HCT116 (cell line): ENCODE measurements at regions not wholly inside any gene's neighbourhood (a gene's known extent, or its start where the extent isn't known, plus 50 kb on each side); places are given as distances from the start of the nearest gene placed in this dataset.

Source experiments
- ATAC-seq: fragments of 200-7000 bp; cut with Tn5 transposase; 2 replicates; pipeline ENCODE4 v1.9.1; 2020; ENCODE audit warnings: mild to moderate bottlenecking, moderate library complexity
- BruUV-seq: library from RNA; stranded (reverse); fragments of 400-500 nt; replicated peaks from 2 replicates; lab custom pipeline; 2021; lab: Mats Ljungman, UMichigan
- CTCF ChIA-PET: fragments of 300-600 bp; sonication (Branson Sonifier 250); formaldehyde crosslinking; loops from one replicate; lab custom pipeline; 2021; ENCODE audit warnings: antibody characterized with exemption; lab: Charles Lee
- POLR2A ChIA-PET: fragments of 300-600, 350-600 bp; sonication (Branson Sonifier 250); formaldehyde crosslinking; loops from one replicate; lab custom pipeline; 2021; ENCODE audit warnings: antibody characterized with exemption; lab: Charles Lee
- RAD21 ChIA-PET, 2 experiments: fragments of 300-600 bp; sonication (Branson Sonifier 250); formaldehyde crosslinking; loops; one replicate each; lab custom pipeline; 2023; ENCODE audit warnings: low total read pairs in 2 of 2; ENCODE audit not compliant: uncharacterized antibody in 2 of 2, unreplicated experiment in 2 of 2, low non-redundant PET in 1 of 2; lab: Charles Lee
- DNase-seq: peaks from one replicate; pipeline ENCODE4 v3.0.0-alpha.2; 2010; ENCODE audit warnings: low read depth, low spot score
- H2AFZ ChIP-seq: fragments of 200-600 bp; shearing (Covaris generic), sonication (generic); 2 replicates; pipeline ENCODE4 v1.6.1; 2017; ENCODE audit warnings: low read depth, mixed run types, mixed read lengths, antibody characterized with exemption, low read length; ENCODE audit not compliant: poor library complexity, severe bottlenecking
- H3K27ac ChIP-seq: 2 replicates; pipeline ENCODE4 v1.5.1; 2012; ENCODE audit warnings: low read depth, low read length
- H3K27me3 ChIP-seq: fragments of 200-600 bp; sonication (generic); 2 replicates; pipeline ENCODE4 v1.6.1; 2016; ENCODE audit warnings: mixed run types, low read length, mixed read lengths; ENCODE audit not compliant: insufficient read depth
- H3K36me3 ChIP-seq, 2 experiments: fragments of 200-500 bp in 1 of 2; fragments of 200-600 bp in 1 of 2; sonication (Bioruptor generic) in 1 of 2; sonication (generic) in 1 of 2; 2 replicates each; pipeline versions ENCODE4 v1.5.1 to v1.6.1; 2014 to 2016; ENCODE audit warnings: low read length in 2 of 2, inconsistent platforms in 1 of 2, mixed read lengths in 1 of 2, mixed run types in 1 of 2; ENCODE audit not compliant: insufficient read depth in 2 of 2, control insufficient read depth in 1 of 2
- H3K4me1 ChIP-seq, 2 experiments: fragments of 200-600 bp in 1 of 2; sonication (generic) in 1 of 2; 2 replicates each; pipeline versions ENCODE4 v1.5.1 to v1.6.1; 2012 to 2017; ENCODE audit warnings: low read length in 2 of 2, inconsistent platforms in 1 of 2, mild to moderate bottlenecking in 1 of 2, mixed read lengths in 1 of 2, mixed run types in 1 of 2, moderate library complexity in 1 of 2; ENCODE audit not compliant: insufficient read depth in 2 of 2, control insufficient read depth in 1 of 2
- H3K4me2 ChIP-seq: fragments of 200-600 bp; sonication (generic); 2 replicates; pipeline ENCODE4 v1.6.1; 2017; ENCODE audit warnings: mixed run types, low read length, mixed read lengths
- H3K4me3 ChIP-seq, 2 experiments: fragments of 200-600 bp in 1 of 2; sonication (generic) in 1 of 2; replicated peaks in 1 of 2; 2 replicates each; pipeline ENCODE4 v1.5.1; 2011 to 2016; ENCODE audit warnings: low read length in 2 of 2, control low read depth in 1 of 2, low read depth in 1 of 2, mild to moderate bottlenecking in 1 of 2, mixed read lengths in 1 of 2, mixed run types in 1 of 2
- H3K79me2 ChIP-seq: fragments of 200-600 bp; sonication (generic); 2 replicates; pipeline ENCODE4 v1.6.1; 2017; ENCODE audit warnings: mild to moderate bottlenecking, mixed run types, low read length, moderate library complexity, mixed read lengths; ENCODE audit not compliant: insufficient read depth
- H3K9ac ChIP-seq: fragments of 200-600 bp; sonication (generic); 2 replicates; pipeline ENCODE4 v1.6.1; 2016; ENCODE audit warnings: low read length, mixed read lengths
- H3K9me2 ChIP-seq: fragments of 200-600 bp; sonication (generic), shearing (Covaris generic); 2 replicates; pipeline ENCODE4 v1.6.1; 2017; ENCODE audit warnings: mixed run types, mild to moderate bottlenecking, moderate library complexity; ENCODE audit not compliant: insufficient read depth
- H3K9me3 ChIP-seq, 2 experiments: fragments of 200-500 bp in 1 of 2; fragments of 200-600 bp in 1 of 2; sonication (Bioruptor generic) in 1 of 2; sonication (generic) in 1 of 2; 2 replicates each; pipeline ENCODE4 v1.6.1; 2014 to 2017; ENCODE audit warnings: low read length in 2 of 2, mixed read lengths in 2 of 2, inconsistent platforms in 1 of 2, low read depth in 1 of 2, mild to moderate bottlenecking in 1 of 2, mixed run types in 1 of 2, moderate library complexity in 1 of 2; ENCODE audit not compliant: control insufficient read depth in 1 of 2, insufficient read depth in 1 of 2
- H4K20me1 ChIP-seq: fragments of 200-600 bp; sonication (generic), shearing (Covaris generic); 2 replicates; pipeline ENCODE4 v1.6.1; 2017; ENCODE audit warnings: mixed run types, mild to moderate bottlenecking, moderate library complexity; ENCODE audit not compliant: insufficient read depth
- CBX3 ChIP-seq: IDR thresholded peaks from 2 replicates; pipeline ENCODE4 v1.6.1; 2012; ENCODE audit warnings: low read depth
- CEBPB ChIP-seq: IDR thresholded peaks from 2 replicates; pipeline ENCODE4 v1.6.1; 2012; ENCODE audit warnings: low read depth
- EGR1 ChIP-seq: IDR thresholded peaks from 2 replicates; pipeline ENCODE4 v1.6.1; 2012; ENCODE audit warnings: low read depth
- ELF1 ChIP-seq: IDR thresholded peaks from 2 replicates; pipeline ENCODE4 v1.6.1; 2012; ENCODE audit warnings: low read depth, borderline replicate concordance
- EZH2 ChIP-seq: fragments of 200-600 bp; sonication (generic); IDR thresholded peaks from 2 replicates; pipeline ENCODE4 v1.6.1; 2017; ENCODE audit warnings: antibody characterized with exemption, mixed run types
- EZH2phosphoT487 ChIP-seq: fragments of 200-600 bp; IDR thresholded peaks from 2 replicates; pipeline ENCODE4 v1.6.1; 2018; ENCODE audit warnings: antibody characterized with exemption, borderline replicate concordance
- FOSL1 ChIP-seq: IDR thresholded peaks from 2 replicates; pipeline ENCODE4 v1.6.1; 2012; ENCODE audit warnings: low read depth
- POLR2A ChIP-seq: IDR thresholded peaks from 2 replicates; pipeline ENCODE4 v1.7.0; 2011; ENCODE audit warnings: borderline replicate concordance; ENCODE audit not compliant: insufficient read depth, insufficient read length; ENCODE audit errors: extremely low read depth
- RAD21 ChIP-seq: IDR thresholded peaks from 2 replicates; pipeline ENCODE4 v1.6.1; 2012; ENCODE audit warnings: low read depth, mild to moderate bottlenecking
- SIN3A ChIP-seq: IDR thresholded peaks from 2 replicates; pipeline ENCODE4 v1.6.1; 2012; ENCODE audit warnings: low read depth
- TCF7L2 ChIP-seq: IDR thresholded peaks from 2 replicates; pipeline ENCODE4 v1.7.0; 2011; ENCODE audit warnings: borderline replicate concordance, inconsistent platforms; ENCODE audit not compliant: insufficient read depth, insufficient read length; ENCODE audit errors: extremely low read depth
- ZFX ChIP-seq: fragments of 450-650 bp; IDR thresholded peaks from 2 replicates; pipeline ENCODE4 v1.6.1; 2017
- intact Hi-C: fragments of 100-400 bp; cut with micrococcal nuclease; formaldehyde crosslinking; loops from 2 replicates; pipeline ENCODE4 v1.10.0; 2022
- TF ChIP-seq, protein P1 (sequence below): IDR thresholded peaks from 2 replicates; pipeline ENCODE4 v1.6.1; 2011; ENCODE audit warnings: mild to moderate bottlenecking, low read length, moderate library complexity; ENCODE audit not compliant: insufficient replicate concordance; ENCODE audit errors: extremely low read depth
- TF ChIP-seq, protein P2 (sequence below): IDR thresholded peaks from 2 replicates; pipeline ENCODE4 v1.6.1; 2012
- TF ChIP-seq, protein P3 (sequence below): IDR thresholded peaks from 2 replicates; pipeline ENCODE4 v1.6.1; 2012
- TF ChIP-seq, protein P4 (sequence below): IDR thresholded peaks from 2 replicates; pipeline ENCODE4 v1.6.1; 2012; ENCODE audit warnings: low read depth

DNA sequence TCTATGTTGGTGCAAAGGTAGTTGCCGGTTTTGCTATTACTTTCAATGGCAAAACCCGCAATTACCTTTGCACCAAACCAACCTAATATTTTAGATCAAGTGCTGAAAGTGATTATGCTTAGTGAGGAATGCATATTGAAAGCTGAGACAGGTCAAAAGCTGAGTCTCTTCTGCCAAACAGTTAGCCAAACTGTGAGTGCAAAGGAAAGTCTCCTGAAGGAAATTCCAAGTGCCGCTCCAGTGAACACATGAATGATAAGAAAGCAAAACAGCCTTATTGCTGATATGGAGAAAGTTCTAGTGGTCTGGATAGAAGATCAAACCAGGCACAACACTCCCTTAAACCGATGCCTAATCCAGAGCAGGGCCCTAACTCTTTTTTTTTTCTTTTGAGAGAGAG is 83.1 kb upstream of the ERRFI1 start:
- Histone ChIP-seq H3K79me2 (no peaks in the 10 kb centered on the region), H2AFZ (no peak overlapping the region), H3K4me3 (no peak overlapping the region), H3K9me3 (peaks cover 0 to 22% of the 10 kb centered on the region in 2 experiments; a peak in 1 of 4 replicates), H3K4me2 (no peak overlapping the region), H4K20me1 (no peaks in the 10 kb centered on the region), H3K36me3 (peaks cover 0 to 4% of the 10 kb centered on the region in 2 experiments; a peak in 1 of 4 replicates), H3K9me2 (no peaks in the 10 kb centered on the region), H3K4me1 (peaks cover 29 to 30% of the 10 kb centered on the region in 2 experiments), H3K9ac (no peak overlapping the region), H3K27me3 (no peaks in the 10 kb centered on the region), H3K27ac (no peak overlapping the region)
- no peak for DNase-seq
- no TSS peak for BruUV-seq
- intact Hi-C loops, result no loop called here
- ChIA-PET RAD21 (no interaction called here), POLR2A (no interaction called here), CTCF (no interaction called here)
- ATAC-seq, result no peak
- no peak for TF ChIP-seq FOSL1
- TF ChIP-seq CBX3, result 0 out of 2 replicates have a peak, but pooled peaks have one; percentile 7

DNA sequence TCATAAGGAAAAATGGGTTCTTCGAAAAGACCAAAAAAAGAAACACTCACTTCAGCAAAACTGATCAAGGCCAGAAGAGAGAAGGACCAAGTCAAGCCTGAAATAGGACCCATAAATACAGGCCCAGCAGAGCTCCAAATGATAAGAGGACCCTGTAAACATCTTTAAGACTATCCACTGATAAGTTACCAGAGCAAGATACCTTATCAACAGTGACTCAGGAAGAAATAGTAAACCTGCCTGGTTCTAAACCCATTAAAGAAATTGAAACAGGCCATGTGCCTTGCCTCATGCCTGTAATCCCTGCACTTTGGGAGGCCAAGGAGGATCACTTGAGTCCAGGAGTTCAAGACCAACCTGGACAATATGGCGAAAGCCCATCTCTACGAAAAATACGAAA is 81.8 kb upstream of the ERRFI1 start:
- CTCF ChIA-PET, result no interaction called here
- TF ChIP-seq, protein P1, sequence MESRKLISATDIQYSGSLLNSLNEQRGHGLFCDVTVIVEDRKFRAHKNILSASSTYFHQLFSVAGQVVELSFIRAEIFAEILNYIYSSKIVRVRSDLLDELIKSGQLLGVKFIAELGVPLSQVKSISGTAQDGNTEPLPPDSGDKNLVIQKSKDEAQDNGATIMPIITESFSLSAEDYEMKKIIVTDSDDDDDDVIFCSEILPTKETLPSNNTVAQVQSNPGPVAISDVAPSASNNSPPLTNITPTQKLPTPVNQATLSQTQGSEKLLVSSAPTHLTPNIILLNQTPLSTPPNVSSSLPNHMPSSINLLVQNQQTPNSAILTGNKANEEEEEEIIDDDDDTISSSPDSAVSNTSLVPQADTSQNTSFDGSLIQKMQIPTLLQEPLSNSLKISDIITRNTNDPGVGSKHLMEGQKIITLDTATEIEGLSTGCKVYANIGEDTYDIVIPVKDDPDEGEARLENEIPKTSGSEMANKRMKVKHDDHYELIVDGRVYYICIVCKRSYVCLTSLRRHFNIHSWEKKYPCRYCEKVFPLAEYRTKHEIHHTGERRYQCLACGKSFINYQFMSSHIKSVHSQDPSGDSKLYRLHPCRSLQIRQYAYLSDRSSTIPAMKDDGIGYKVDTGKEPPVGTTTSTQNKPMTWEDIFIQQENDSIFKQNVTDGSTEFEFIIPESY, result no peak
- no peak for TF ChIP-seq ELF1
- TF ChIP-seq CBX3, result no peak
- TF ChIP-seq CEBPB, result no peak
- TF ChIP-seq TCF7L2, result no peak
- no peak for TF ChIP-seq POLR2A
- no peak for TF ChIP-seq EGR1
- TF ChIP-seq ZFX, result no peak
- TF ChIP-seq SIN3A, result no peak
- TF ChIP-seq EZH2, result no peak
- TF ChIP-seq, protein P2, sequence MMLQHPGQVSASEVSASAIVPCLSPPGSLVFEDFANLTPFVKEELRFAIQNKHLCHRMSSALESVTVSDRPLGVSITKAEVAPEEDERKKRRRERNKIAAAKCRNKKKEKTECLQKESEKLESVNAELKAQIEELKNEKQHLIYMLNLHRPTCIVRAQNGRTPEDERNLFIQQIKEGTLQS, result no peak
- TF ChIP-seq, protein P3, sequence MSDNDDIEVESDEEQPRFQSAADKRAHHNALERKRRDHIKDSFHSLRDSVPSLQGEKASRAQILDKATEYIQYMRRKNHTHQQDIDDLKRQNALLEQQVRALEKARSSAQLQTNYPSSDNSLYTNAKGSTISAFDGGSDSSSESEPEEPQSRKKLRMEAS, result no peak
- TF ChIP-seq FOSL1, result no peak
- no peak for TF ChIP-seq EZH2phosphoT487
- TF ChIP-seq, protein P4, sequence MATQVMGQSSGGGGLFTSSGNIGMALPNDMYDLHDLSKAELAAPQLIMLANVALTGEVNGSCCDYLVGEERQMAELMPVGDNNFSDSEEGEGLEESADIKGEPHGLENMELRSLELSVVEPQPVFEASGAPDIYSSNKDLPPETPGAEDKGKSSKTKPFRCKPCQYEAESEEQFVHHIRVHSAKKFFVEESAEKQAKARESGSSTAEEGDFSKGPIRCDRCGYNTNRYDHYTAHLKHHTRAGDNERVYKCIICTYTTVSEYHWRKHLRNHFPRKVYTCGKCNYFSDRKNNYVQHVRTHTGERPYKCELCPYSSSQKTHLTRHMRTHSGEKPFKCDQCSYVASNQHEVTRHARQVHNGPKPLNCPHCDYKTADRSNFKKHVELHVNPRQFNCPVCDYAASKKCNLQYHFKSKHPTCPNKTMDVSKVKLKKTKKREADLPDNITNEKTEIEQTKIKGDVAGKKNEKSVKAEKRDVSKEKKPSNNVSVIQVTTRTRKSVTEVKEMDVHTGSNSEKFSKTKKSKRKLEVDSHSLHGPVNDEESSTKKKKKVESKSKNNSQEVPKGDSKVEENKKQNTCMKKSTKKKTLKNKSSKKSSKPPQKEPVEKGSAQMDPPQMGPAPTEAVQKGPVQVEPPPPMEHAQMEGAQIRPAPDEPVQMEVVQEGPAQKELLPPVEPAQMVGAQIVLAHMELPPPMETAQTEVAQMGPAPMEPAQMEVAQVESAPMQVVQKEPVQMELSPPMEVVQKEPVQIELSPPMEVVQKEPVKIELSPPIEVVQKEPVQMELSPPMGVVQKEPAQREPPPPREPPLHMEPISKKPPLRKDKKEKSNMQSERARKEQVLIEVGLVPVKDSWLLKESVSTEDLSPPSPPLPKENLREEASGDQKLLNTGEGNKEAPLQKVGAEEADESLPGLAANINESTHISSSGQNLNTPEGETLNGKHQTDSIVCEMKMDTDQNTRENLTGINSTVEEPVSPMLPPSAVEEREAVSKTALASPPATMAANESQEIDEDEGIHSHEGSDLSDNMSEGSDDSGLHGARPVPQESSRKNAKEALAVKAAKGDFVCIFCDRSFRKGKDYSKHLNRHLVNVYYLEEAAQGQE, result no peak
- TF ChIP-seq RAD21, result no peak
- TF ChIP-seq, all 23 proteins: peak for 0

More for the DNA sequence above, 81.8 kb upstream of the ERRFI1 start:
- no peak for DNase-seq
- POLR2A ChIA-PET, result interaction anchor here (1.9 kb wide), 1 partner anchor 10 kb away, joined by 6 read pairs; no protein-coding TSS in a partner anchor
- Histone ChIP-seq H3K4me2 (no peak overlapping the region), H3K79me2 (no peaks in the 10 kb centered on the region), H3K9me2 (no peaks in the 10 kb centered on the region), H2AFZ (no peak overlapping the region), H3K4me1 (peaks cover 16 to 17% of the 10 kb centered on the region in 2 experiments), H3K4me3 (no peak overlapping the region), H4K20me1 (no peaks in the 10 kb centered on the region), H3K27me3 (no peaks in the 10 kb centered on the region), H3K9ac (no peak overlapping the region), H3K9me3 (peaks cover 0 to 24% of the 10 kb centered on the region in 2 experiments; a peak in 1 of 4 replicates), H3K36me3 (peaks cover 0 to 4% of the 10 kb centered on the region in 2 experiments; a peak in 1 of 4 replicates), H3K27ac (peak overlapping the region; percentile 60)
- RAD21 ChIA-PET, result no interaction called here
- no TSS peak for BruUV-seq
- no peak for ATAC-seq
- intact Hi-C loops, result no loop called here
